ENCODE measurements at regions not wholly inside any gene's neighbourhood (a gene's known extent, or its start where the extent isn't known, plus 50 kb on each side); places are given as distances from the start of the nearest gene placed in this dataset.

DNA sequence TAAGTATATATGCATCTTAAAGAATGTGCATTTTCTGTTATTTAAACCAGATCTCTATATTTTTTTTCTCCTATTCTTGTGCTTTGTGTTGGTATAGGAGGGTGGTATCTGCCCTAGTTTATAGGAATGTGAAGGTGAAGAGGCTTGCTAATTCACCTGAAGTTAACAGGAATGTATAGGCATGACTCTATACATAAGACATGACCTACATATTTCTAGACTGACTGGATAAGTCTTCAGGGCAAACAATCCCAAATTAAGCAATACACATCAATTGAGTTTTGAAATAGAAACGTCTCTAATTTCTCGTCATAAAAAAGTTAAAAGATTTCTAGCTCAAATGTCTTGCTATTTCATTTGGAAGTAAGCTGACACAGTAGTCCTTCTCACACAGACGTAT, 410.0 kb downstream of the DIPK2A start:
- no peak overlapping the region for H3K4me3 Mint-ChIP-seq
- H3K4me1 Mint-ChIP-seq (ENCODE audit: low read depth) = no peaks in the 10 kb centered on the region
- H3K36me3 Mint-ChIP-seq = no peaks in the 10 kb centered on the region
- H3K27ac Mint-ChIP-seq = no peak overlapping the region
- intact Hi-C loops (cut with micrococcal nuclease) = no loop called here
- POLR2A ChIA-PET = no interaction called here
- peaks cover 8% of the 10 kb centered on the region for H3K9me3 Mint-ChIP-seq
- DNase-seq = no peak
- no peaks in the 10 kb centered on the region for H3K27me3 Mint-ChIP-seq
- CTCF ChIA-PET = no interaction called here

DNA sequence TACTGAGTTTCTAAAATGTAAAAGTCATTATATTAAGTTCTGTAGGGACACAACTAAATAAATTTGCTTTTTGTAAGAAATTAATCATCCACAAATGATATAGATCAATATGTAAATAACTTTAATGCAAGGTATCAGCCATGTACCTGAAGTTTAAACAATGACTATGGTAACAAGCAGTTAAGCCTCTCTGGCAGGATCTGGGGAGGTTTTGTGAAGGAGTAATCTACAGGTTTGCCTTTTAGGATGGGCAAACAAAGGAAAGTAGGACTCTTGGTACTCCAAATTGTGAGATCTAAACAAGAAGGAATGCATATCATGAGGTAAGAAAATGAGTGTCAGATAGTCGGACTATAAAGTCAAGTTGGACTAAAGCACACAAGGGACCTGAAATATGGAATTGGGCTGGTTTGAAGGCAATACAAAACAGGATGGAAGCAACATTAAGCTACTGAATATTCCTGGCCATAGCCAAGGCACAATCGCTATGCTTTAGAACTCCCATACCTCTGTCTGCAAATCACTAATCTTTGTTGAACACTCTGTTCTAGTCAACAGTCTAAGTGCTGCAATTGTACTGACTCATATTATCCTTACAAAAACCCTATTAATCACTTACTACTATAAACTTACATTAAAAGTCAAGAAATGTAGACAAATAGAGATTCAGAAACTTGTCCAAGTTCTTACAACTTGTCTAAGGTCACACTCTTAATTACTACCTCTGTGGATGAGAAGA, 412.8 kb downstream of the DIPK2A start:
- H3K4me3 Mint-ChIP-seq = no peak overlapping the region
- intact Hi-C loops (cut with micrococcal nuclease) = no loop called here
- no peak for DNase-seq
- H3K27ac Mint-ChIP-seq = no peak overlapping the region
- CTCF ChIA-PET = no interaction called here
- no peaks in the 10 kb centered on the region for H3K4me1 Mint-ChIP-seq (ENCODE audit: low read depth)
- POLR2A ChIA-PET = no interaction called here
- H3K9me3 Mint-ChIP-seq = no peaks in the 10 kb centered on the region
- no peaks in the 10 kb centered on the region for H3K36me3 Mint-ChIP-seq
- no peaks in the 10 kb centered on the region for H3K27me3 Mint-ChIP-seq

DNA sequence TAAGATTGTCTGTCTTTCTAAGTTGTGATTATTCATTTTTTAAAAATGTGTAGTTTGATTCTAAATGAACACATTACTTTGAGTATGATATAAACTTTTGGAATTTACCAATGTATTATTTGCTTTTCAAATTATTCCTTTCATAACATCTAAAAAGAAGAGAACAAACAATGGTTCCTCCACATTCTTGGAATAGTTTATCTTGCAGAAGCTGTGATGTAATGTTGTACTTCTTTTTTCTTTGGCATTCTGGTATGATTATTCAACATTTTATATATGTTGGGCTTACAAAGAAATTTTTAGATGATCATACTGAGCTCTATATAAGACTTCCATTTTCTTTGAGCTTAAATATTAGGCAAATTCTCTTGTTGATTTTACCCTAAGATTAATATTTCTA, 419.2 kb downstream of the DIPK2A start:
- no peaks in the 10 kb centered on the region for H3K27me3 Mint-ChIP-seq
- H3K4me1 Mint-ChIP-seq (ENCODE audit: low read depth) = no peaks in the 10 kb centered on the region
- DNase-seq = no peak
- H3K27ac Mint-ChIP-seq = no peak overlapping the region
- intact Hi-C loops (cut with micrococcal nuclease) = no loop called here
- H3K9me3 Mint-ChIP-seq = peaks cover 4% of the 10 kb centered on the region
- ChIA-PET POLR2A (no interaction called here), CTCF (no interaction called here)
- no peaks in the 10 kb centered on the region for H3K36me3 Mint-ChIP-seq
- H3K4me3 Mint-ChIP-seq = no peak overlapping the region

DNA sequence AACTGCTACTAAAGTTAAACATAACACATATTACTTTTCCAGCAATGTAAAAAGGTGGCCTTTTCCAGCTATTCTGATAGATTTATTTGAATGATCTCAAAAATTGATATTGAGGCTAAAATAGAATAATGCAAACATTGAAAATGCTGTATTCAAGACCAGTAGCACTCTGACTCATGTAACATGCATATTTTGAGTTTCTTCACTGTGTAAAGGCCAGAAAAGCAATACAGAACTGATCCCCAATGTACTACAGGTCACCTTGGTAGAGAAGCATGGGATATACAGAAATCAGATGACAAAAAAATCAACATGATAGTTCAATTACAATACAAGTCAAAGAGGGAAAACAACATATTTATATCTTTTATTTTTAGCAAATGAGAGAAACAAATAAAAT, 419.6 kb downstream of the DIPK2A start:
- H3K36me3 Mint-ChIP-seq = no peaks in the 10 kb centered on the region
- H3K4me1 Mint-ChIP-seq (ENCODE audit: low read depth) = no peaks in the 10 kb centered on the region
- ChIA-PET POLR2A (no interaction called here), CTCF (no interaction called here)
- no peaks in the 10 kb centered on the region for H3K27me3 Mint-ChIP-seq
- intact Hi-C loops (cut with micrococcal nuclease) = no loop called here
- no peak overlapping the region for H3K4me3 Mint-ChIP-seq
- H3K27ac Mint-ChIP-seq = no peak overlapping the region
- peaks cover 5% of the 10 kb centered on the region for H3K9me3 Mint-ChIP-seq
- DNase-seq = no peak

DNA sequence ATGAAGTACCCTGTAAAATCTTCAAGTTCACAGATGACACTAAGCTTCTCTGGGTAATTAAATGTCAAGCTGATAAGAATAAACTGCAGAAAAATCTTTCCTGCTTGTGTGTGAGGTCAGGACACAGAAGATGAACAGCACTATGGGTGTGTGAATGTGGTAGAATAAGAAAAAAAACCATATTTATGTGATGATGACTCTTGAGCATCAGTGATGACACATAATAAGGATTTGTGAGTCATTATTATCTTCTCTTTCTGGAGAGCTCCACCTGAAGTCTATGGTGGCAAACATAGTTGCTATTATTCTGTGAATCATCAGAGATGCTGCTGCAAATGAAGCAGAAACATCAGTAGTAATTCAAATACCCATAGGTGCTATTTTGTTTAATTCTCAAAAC, 422.4 kb downstream of the DIPK2A start:
- intact Hi-C loops (cut with micrococcal nuclease) = no loop called here
- Mint-ChIP-seq H3K27me3 (no peaks in the 10 kb centered on the region), H3K9me3 (peaks cover 20% of the 10 kb centered on the region), H3K4me1 (ENCODE audit: low read depth) (no peaks in the 10 kb centered on the region), H3K4me3 (no peak overlapping the region), H3K36me3 (no peaks in the 10 kb centered on the region), H3K27ac (no peak overlapping the region)
- DNase-seq = no peak
- ChIA-PET CTCF (no interaction called here), POLR2A (no interaction called here)

DNA sequence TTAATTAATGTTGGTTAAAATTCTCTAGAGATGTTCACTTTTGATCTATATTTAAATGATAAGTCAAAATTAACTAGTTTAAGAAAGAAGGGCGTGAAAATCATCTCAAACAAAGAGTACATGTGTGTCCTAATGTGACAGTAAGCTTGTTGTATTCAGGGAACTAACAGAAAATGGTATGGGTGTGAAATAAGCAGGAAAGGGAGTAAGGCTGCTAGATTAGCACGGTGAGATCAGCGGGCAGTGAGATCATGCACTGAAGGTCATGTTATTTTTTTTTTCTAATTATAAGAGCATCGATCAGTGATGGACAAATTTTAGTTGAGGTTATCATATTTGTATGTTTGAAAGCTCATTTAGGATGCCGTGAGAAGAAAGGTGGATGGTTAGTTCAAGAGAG, 430.8 kb downstream of the DIPK2A start:
- CTCF ChIA-PET = no interaction called here
- no peaks in the 10 kb centered on the region for H3K27me3 Mint-ChIP-seq
- intact Hi-C loops (cut with micrococcal nuclease) = no loop called here
- peaks cover 27% of the 10 kb centered on the region for H3K9me3 Mint-ChIP-seq
- H3K27ac Mint-ChIP-seq = no peak overlapping the region
- H3K4me1 Mint-ChIP-seq (ENCODE audit: low read depth) = no peaks in the 10 kb centered on the region
- H3K36me3 Mint-ChIP-seq = no peaks in the 10 kb centered on the region
- DNase-seq = no peak
- H3K4me3 Mint-ChIP-seq = no peak overlapping the region
- POLR2A ChIA-PET = no interaction called here

DNA sequence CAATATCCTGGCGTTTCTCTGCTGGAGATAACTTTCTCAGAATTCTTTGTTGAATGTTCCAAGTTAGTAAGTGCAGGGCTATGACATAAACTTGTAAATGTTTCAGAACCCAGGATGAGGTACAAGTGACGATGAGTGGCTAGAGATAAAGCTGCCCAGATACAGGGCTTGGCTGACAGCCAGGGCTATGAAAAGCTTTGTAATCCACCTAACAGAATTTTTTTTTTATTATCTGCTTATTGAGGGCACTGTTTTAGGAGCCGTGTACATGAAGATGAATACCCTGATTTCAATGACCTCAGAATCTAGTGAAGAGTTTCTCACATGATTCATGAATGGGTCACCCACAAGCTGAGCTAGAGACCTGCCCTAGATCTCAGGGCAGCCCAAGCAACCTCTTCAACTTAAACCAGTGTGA, 431.4 kb downstream of the DIPK2A start:
- Mint-ChIP-seq H3K9me3 (peaks cover 24% of the 10 kb centered on the region), H3K27me3 (no peaks in the 10 kb centered on the region), H3K4me3 (no peak overlapping the region), H3K36me3 (no peaks in the 10 kb centered on the region), H3K27ac (no peak overlapping the region), H3K4me1 (ENCODE audit: low read depth) (no peaks in the 10 kb centered on the region)
- CTCF ChIA-PET = no interaction called here
- intact Hi-C loops (cut with micrococcal nuclease) = no loop called here
- no peak for DNase-seq
- POLR2A ChIA-PET = no interaction called here

DNA sequence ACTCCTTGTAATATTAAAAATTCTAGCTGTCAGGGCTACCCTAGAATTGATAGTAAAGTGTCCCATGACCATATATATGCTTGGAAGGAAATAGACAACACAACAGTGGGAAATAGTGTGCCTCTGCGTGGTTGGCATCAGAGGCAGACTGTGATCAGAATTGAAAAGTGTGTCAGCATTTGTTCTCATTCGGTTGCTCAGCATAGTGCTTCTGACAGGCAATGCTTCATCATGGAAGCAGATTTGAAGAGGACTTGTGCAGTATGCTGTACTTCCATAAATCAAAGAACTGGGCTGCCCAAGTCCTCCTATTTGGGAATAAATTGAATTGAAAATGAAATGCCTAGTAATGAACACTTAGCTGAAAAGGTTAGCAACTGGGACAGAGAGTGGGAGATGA, 435.7 kb downstream of the DIPK2A start:
- intact Hi-C loops (cut with micrococcal nuclease) = no loop called here
- H3K4me1 Mint-ChIP-seq (ENCODE audit: low read depth) = no peaks in the 10 kb centered on the region
- H3K27me3 Mint-ChIP-seq = no peaks in the 10 kb centered on the region
- peaks cover 9% of the 10 kb centered on the region for H3K9me3 Mint-ChIP-seq
- no peak overlapping the region for H3K4me3 Mint-ChIP-seq
- H3K27ac Mint-ChIP-seq = no peak overlapping the region
- no peak for DNase-seq
- ChIA-PET CTCF (no interaction called here), POLR2A (no interaction called here)
- H3K36me3 Mint-ChIP-seq = no peaks in the 10 kb centered on the region

DNA sequence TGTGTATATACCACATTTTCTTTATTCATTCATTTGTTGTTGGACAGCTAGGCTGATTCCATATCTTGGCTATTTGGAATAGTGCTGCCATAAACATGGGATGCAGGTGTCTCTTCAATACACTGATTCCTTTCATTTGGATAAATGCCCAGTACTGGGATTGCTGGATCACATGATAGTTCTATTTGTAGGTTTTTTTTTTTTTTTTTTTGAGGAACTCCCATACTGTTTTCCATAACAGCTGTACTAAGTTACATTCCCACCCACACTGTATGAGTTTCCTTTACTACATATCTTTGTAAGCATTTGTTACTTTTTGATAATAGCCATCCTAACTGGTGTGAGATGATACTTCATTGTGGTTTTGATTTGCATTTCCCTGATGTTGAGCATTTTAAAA, 437.7 kb downstream of the DIPK2A start:
- Mint-ChIP-seq H3K9me3 (peaks cover 5% of the 10 kb centered on the region), H3K27ac (no peak overlapping the region), H3K27me3 (no peaks in the 10 kb centered on the region), H3K4me1 (ENCODE audit: low read depth) (no peaks in the 10 kb centered on the region), H3K4me3 (no peak overlapping the region), H3K36me3 (no peaks in the 10 kb centered on the region)
- no peak for DNase-seq
- CTCF ChIA-PET = no interaction called here
- POLR2A ChIA-PET = no interaction called here
- intact Hi-C loops (cut with micrococcal nuclease) = no loop called here

DNA sequence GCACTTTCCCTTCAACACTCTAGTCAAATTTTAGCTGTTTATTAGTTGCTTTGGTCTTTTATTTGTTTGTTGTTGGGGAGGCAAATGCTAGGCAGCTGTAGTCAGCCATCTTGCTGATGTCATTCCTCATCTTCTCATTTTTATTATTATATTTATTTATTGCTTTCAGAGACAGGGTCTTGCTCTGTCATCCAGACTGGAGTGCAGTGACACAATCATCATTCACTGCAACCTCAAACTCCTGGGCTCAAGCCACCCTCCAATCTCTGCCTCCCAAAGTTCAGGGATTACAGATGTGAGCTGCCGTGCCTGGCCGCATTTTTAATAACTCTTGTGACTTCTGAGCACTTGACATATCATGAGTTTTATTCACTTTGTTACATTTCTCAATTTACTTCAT, 441.4 kb downstream of the DIPK2A start:
- CTCF ChIA-PET = no interaction called here
- H3K27ac Mint-ChIP-seq = no peak overlapping the region

DNA sequence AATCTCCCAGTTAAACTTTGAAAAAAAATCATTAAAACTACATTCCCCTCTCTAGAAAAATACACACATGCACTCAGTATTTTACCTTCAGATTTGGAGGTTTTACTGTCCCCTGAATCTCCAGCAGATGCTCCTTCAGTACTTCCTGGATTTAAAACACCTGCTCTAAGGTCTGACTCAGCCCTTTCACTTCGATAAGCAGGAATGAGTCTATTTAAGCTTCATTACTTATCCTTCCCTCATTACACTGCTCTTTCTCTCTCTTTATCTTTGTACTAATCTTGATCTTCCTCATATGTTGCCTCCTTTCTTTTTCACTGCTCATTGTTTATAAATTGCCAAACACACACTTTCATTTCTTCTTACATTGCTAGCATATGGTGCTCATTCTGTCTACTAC, 443.9 kb downstream of the DIPK2A start:
- ChIA-PET POLR2A (no interaction called here), CTCF (no interaction called here)
- peaks cover 3% of the 10 kb centered on the region for H3K9me3 Mint-ChIP-seq
- H3K27me3 Mint-ChIP-seq = no peaks in the 10 kb centered on the region
- no peak for DNase-seq
- H3K4me3 Mint-ChIP-seq = no peak overlapping the region
- no peak overlapping the region for H3K27ac Mint-ChIP-seq
- no peaks in the 10 kb centered on the region for H3K36me3 Mint-ChIP-seq
- intact Hi-C loops (cut with micrococcal nuclease) = no loop called here
- no peaks in the 10 kb centered on the region for H3K4me1 Mint-ChIP-seq (ENCODE audit: low read depth)

More for the DNA sequence above, 441.4 kb downstream of the DIPK2A start:
- intact Hi-C loops (cut with micrococcal nuclease) = no loop called here
- Mint-ChIP-seq H3K4me3 (no peak overlapping the region), H3K27me3 (no peaks in the 10 kb centered on the region), H3K36me3 (no peaks in the 10 kb centered on the region), H3K4me1 (ENCODE audit: low read depth) (no peaks in the 10 kb centered on the region), H3K9me3 (peaks cover 5% of the 10 kb centered on the region)
- POLR2A ChIA-PET = no interaction called here
- no peak for DNase-seq

DNA sequence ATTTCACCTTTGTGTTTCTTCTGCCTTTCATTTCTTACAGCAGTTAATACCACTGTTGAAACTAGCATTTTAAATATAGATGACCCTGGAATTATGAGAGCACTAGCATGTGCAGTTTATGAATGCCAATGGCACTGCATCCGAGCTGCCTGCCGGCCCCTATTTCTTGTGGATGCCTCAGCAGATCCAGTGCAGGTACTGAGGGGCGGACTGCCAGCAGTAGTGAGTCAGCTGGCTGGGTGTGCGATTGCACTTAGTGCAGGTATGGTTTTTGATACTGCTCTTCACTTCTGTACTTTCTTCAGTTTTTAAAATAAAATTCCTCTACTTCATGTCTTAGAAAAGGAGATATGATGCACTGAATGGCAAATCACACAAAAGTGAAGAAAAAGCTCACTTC, 453.0 kb downstream of the DIPK2A start:
- H3K9me3 Mint-ChIP-seq = no peaks in the 10 kb centered on the region
- ChIA-PET POLR2A (no interaction called here), CTCF (no interaction called here)
- no peak overlapping the region for H3K27ac Mint-ChIP-seq
- no peaks in the 10 kb centered on the region for H3K36me3 Mint-ChIP-seq
- no peak for DNase-seq
- H3K4me1 Mint-ChIP-seq (ENCODE audit: low read depth) = no peaks in the 10 kb centered on the region
- no peak overlapping the region for H3K4me3 Mint-ChIP-seq
- no peaks in the 10 kb centered on the region for H3K27me3 Mint-ChIP-seq
- intact Hi-C loops (cut with micrococcal nuclease) = no loop called here

DNA sequence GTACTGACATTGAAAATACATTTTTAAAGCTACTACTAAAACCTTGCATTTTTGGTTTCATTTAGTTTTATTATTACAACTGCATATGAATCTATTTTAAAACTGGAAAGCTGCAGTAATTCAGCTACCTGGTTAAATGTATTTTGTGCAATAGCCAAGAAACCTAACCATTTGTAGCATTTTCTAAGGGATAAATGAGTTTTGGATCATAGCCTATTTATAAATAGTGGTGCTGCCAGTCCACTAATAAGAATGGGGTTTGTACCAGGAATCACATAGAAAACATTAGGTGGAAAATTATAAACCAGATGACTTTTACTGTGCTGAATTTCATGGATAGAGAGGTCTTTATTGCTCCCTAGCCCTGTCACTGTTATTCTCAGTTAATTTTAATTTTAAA, 454.7 kb downstream of the DIPK2A start:
- no peak overlapping the region for H3K4me3 Mint-ChIP-seq
- H3K27ac Mint-ChIP-seq = no peak overlapping the region
- no peaks in the 10 kb centered on the region for H3K9me3 Mint-ChIP-seq
- intact Hi-C loops (cut with micrococcal nuclease) = no loop called here
- no peaks in the 10 kb centered on the region for H3K36me3 Mint-ChIP-seq
- H3K4me1 Mint-ChIP-seq (ENCODE audit: low read depth) = no peaks in the 10 kb centered on the region
- POLR2A ChIA-PET = no interaction called here
- CTCF ChIA-PET = no interaction called here
- no peaks in the 10 kb centered on the region for H3K27me3 Mint-ChIP-seq
- no peak for DNase-seq

DNA sequence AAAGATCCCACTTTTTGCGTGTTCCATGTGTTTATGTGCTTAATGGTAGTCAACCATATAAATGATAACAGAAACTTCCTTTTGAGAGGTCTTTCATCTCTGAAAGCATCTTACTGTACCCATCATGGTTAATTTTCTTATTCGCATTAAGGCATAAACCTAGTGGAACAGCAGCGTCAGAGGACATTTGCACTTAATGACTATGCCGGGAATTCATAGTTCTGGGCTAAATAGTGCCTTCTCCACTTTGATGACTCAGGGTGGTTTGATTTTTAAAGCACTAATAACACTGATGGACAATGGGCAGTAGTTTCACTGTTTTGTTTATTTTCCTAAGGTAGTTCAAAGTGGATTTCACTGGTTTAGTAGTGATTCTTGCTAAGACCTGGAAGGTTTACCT, 455.3 kb downstream of the DIPK2A start:
- ChIA-PET CTCF (no interaction called here), POLR2A (no interaction called here)
- Mint-ChIP-seq H3K4me3 (no peak overlapping the region), H3K4me1 (ENCODE audit: low read depth) (no peaks in the 10 kb centered on the region), H3K27me3 (no peaks in the 10 kb centered on the region), H3K27ac (no peak overlapping the region), H3K9me3 (no peaks in the 10 kb centered on the region), H3K36me3 (no peaks in the 10 kb centered on the region)
- no peak for DNase-seq
- intact Hi-C loops (cut with micrococcal nuclease) = no loop called here

All from activated CD4-positive, alpha-beta memory T cell treated with anti-CD3 and anti-CD28 coated beads for 36 hours (primary cell).